AG10803 (cell line): ENCODE measurements at regions not wholly inside any gene's neighbourhood (a gene's known extent, or its start where the extent isn't known, plus 50 kb on each side); places are given as distances from the start of the nearest gene placed in this dataset.
"Not testable (repeated sequence)": the region's sequence is repeated elsewhere in the genome, so short reads cannot be mapped to it uniquely, and the experiment has no call there.

Source experiments
- DNase-seq: peaks from one replicate; pipeline ENCODE4 v3.0.0; 2010; ENCODE audit warnings: low read depth
- H3K4me3 ChIP-seq: 2 replicates; pipeline ENCODE4 v1.5.1; 2011; ENCODE audit warnings: mild to moderate bottlenecking, low read length, control low read depth
- CTCF ChIP-seq: conservative IDR thresholded peaks from 2 replicates; pipeline ENCODE4 v1.5.1; 2011; ENCODE audit warnings: mild to moderate bottlenecking, low read length, control low read depth, inconsistent platforms

DNA sequence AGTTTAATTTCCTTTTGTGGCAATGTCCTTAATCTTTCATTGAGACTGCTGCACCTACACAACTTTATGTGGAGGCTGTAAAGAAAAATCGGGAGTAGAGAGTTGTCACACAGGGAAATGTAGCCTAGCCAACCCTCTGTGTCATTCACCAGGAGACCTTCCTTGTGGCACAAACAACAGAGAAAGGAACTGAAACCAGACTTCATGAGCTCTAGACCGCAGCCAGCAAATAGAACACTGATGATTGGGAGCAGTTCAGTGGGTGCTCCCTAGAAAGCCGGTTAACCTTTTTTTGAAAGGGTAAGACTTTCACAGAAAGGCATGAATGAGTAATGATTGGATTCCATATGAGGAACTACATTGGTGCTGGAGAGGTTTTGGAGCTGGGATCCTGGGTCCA, 1752.4 kb upstream of the CELF4 start:
- DNase-seq, result no peak
- H3K4me3 ChIP-seq, result no peak overlapping the region
- TF ChIP-seq CTCF, result no peak

DNA sequence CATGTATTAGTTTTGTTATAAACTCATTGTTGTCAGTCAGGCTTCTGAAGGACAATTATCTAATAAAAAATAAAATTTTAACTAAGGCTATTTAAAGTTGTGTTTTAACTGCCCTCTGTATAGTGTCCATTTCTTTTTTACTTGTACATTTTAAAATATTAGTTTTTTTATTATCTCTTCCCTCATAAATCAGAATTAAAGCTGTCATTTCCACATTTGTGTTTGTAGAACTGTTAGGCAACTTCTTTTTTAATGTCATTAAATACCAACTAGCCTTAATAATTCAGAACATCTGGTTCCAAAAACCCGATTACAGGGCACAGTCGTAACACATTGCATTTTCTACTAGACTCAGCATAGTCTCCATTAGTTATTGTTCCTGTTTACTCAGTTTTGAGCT, 1749.0 kb upstream of the CELF4 start:
- DNase-seq, result no peak
- TF ChIP-seq CTCF, result no peak
- H3K4me3 ChIP-seq, result no peak overlapping the region

DNA sequence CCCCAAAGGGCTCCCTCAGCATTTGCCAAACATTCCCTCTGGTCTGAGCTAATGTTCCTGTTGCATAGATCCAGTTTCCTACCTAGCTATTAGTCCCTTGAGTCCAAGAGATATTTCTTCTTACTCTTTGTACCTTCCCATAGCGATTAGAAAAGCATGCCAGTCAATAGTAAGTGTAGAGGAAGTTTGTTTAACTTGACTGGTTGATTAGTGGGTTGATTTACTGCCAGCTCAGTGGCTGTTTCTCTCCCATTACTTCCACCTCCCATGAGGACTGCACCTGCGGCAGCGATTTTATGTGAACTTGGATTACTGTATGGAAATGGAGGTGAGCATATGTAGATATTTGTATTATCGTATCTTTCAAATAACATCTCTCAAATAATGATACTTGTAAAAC, 1748.4 kb upstream of the CELF4 start:
- no peak for DNase-seq
- no peak for TF ChIP-seq CTCF
- H3K4me3 ChIP-seq, result no peak overlapping the region

DNA sequence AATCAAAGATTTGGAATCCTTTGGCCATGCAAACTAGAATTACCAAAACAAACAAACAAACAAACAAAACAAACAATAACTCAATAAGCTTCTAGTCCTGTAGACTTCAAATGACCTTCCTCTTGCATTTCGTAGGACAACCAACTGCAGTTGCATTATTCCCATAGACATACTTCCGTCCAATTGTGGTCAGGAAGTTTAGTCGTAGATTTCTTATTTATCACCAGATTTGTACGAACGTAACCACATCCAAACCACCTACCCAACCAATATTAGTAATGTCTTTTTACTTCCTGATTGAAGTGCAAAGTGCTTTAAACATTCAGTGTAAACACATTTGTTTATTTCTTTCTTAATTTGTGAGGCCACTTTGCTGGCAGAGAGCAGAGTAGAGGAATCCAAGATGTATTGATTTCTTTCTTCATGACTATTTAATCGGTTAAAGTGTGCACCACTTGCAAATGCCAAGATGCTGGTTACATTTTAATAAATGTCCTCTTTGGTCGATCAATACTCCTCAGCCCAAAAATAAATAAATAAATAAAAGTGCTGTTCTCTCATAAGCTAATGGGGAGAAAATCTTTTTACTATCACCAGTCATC, 1745.6 kb upstream of the CELF4 start:
- no peak overlapping the region for H3K4me3 ChIP-seq
- no peak for TF ChIP-seq CTCF
- DNase-seq, result no peak

DNA sequence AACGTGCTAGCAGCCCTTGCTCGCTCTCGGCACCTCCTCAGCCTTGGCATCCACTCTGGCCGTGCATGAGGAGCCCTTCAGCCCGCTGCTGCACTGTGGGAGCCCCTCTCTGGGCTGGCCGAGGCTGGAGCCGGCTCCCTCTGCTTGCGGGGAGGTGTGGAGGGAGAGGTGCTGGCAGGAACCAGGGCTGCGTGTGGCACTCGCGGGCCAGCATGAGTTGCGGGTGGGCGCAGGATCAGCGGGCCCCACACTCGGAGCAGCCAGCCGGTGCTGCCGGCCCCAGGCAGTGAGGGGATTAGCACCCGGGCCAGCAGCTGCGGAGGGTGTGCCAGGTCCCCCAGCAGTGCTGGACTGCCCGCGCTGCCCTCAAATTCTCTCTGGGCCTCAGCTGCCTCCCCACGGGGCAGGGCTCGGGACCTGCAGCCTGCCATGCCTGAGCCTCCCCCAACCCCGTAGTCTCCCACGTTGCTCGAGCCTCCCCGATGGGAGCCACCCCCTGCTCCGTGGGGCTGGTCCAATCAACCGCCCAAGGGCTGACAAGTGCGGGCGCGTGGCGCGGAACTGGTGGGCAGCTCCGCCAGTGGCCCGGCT, 1743.4 kb upstream of the CELF4 start:
- not testable (repeated sequence) for DNase-seq

DNA sequence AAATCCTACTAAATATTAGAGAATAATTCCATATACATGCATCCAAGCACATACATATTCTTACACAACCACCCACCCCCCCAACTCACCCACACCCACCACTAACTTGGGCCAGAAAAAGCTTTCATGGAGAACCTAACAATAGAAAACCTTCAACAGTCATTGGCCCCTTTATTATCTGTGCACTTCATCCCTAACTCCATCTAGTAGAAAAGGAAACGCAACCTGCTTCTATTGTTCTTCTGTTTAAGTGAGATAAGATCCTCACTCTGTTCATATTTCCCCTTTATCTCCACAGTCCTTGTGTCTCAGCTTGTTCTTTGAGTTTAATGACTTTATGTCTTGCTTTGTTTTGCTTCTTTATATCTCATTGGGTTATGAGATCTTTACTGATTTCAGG, 1740.2 kb upstream of the CELF4 start:
- no peak overlapping the region for H3K4me3 ChIP-seq
- DNase-seq, result no peak
- TF ChIP-seq CTCF, result no peak

More for the DNA sequence above, 1743.4 kb upstream of the CELF4 start:
- not testable (repeated sequence) for H3K4me3 ChIP-seq

DNA sequence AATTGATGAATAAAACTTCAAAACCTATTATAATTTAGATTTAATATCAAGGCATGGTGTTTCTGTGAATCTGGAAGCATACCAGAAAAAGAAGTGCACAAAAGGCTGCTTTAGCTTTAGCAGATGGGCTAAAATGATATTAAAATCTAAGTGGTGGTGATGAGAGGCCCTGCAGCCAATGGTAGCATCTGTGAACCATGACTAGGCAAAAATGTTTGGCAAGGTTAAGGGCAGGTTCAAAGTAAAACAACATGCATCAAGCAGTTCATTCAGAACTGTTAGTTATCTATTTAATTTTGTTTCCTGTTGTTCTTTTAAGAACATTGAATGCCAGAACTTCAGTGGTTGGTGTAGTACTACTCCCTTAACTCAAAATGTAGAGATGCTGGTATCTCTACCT, 1736.9 kb upstream of the CELF4 start:
- no peak overlapping the region for H3K4me3 ChIP-seq
- no peak for DNase-seq
- TF ChIP-seq CTCF, result no peak
